Endothelial cell of umbilical vein (primary cell): ENCODE measurements at regions not wholly inside any gene's neighbourhood (a gene's known extent, or its start where the extent isn't known, plus 50 kb on each side); places are given as distances from the start of the nearest gene placed in this dataset.

Experiments
- BruUV-seq: library from RNA; stranded (reverse); fragments of 400-500 nt; replicated peaks from 2 replicates; lab custom pipeline; 2021; lab: Mats Ljungman, UMichigan
- CTCF ChIA-PET: fragments of 300-600, 350-600 bp; sonication (Branson Sonifier 250); formaldehyde crosslinking; loops from one replicate; lab custom pipeline; 2021; ENCODE audit warnings: antibody characterized with exemption, inconsistent platforms; lab: Charles Lee
- POLR2A ChIA-PET: fragments of 300-600, 350-600 bp; sonication (Branson Sonifier 250); formaldehyde crosslinking; loops from one replicate; lab custom pipeline; 2021; ENCODE audit warnings: antibody characterized with exemption, inconsistent platforms; lab: Charles Lee
- DNase-seq: peaks from one replicate; pipeline ENCODE4 v3.0.0-alpha.2; 2011; ENCODE audit warnings: low read depth, low spot score
- FAIRE-seq: peaks from 2 replicates; lab custom pipeline; 2011; peaks lifted over from hg19 to GRCh38; lab: Jason Lieb, UNC
- H2AFZ ChIP-seq: 2 replicates; pipeline ENCODE4 v1.6.0; 2012; ENCODE audit warnings: low read depth, low read length, control low read depth, inconsistent platforms
- H3K27ac ChIP-seq: 2 replicates; pipeline ENCODE4 v1.5.1; 2011; ENCODE audit warnings: low read depth, mild to moderate bottlenecking, control low read depth, low read length, moderate library complexity; ENCODE audit not compliant: insufficient read depth
- H3K27me3 ChIP-seq, 2 experiments: 2 replicates each; pipeline versions ENCODE4 v1.6.0 to v1.6.1; 2011; ENCODE audit warnings: low read length in 2 of 2, mixed read lengths in 1 of 2; ENCODE audit not compliant: control insufficient read depth in 2 of 2, insufficient read depth in 2 of 2
- H3K36me3 ChIP-seq, 2 experiments: 2 replicates in 1 of 2; 3 replicates in 1 of 2; pipeline ENCODE4 v1.5.1; 2011; ENCODE audit warnings: low read length in 2 of 2, mild to moderate bottlenecking in 1 of 2, moderate library complexity in 1 of 2; ENCODE audit not compliant: control insufficient read depth in 2 of 2, insufficient read depth in 2 of 2; ENCODE audit errors: extremely low read depth in 1 of 2
- H3K4me1 ChIP-seq: 3 replicates; pipeline ENCODE4 v1.5.1; 2011; ENCODE audit warnings: mild to moderate bottlenecking, low read length; ENCODE audit not compliant: control insufficient read depth, insufficient read depth; ENCODE audit errors: extremely low read depth
- H3K4me2 ChIP-seq: 2 replicates; pipeline ENCODE4 v1.6.1; 2011; ENCODE audit warnings: low read length, control low read depth, mixed read lengths; ENCODE audit not compliant: insufficient read depth
- H3K4me3 ChIP-seq, 3 experiments: fragments of 200-600 bp in 1 of 3; sonication (generic), shearing (Covaris generic) in 1 of 3; replicated peaks in 1 of 3; 2 replicates each; pipeline ENCODE4 v1.5.1; 2011 to 2016; ENCODE audit warnings: control low read depth in 3 of 3, low read length in 3 of 3, mild to moderate bottlenecking in 2 of 3, inconsistent platforms in 1 of 3, low read depth in 1 of 3, moderate library complexity in 1 of 3; ENCODE audit not compliant: insufficient read depth in 1 of 3
- H3K79me2 ChIP-seq: 2 replicates; pipeline ENCODE4 v1.6.0; 2012; ENCODE audit warnings: low read length, inconsistent platforms; ENCODE audit not compliant: control insufficient read depth, insufficient read depth
- H3K9ac ChIP-seq: replicated peaks from 2 replicates; pipeline ENCODE3; 2011; ENCODE audit warnings: low read length, control low read depth; ENCODE audit not compliant: insufficient read depth; ENCODE audit errors: extremely low read depth
- H3K9me1 ChIP-seq: replicated peaks from 3 replicates; pipeline ENCODE4 v1.6.0; 2011; ENCODE audit warnings: mild to moderate bottlenecking, low read length; ENCODE audit not compliant: control insufficient read depth, insufficient read depth; ENCODE audit errors: extremely low read depth
- H3K9me3 ChIP-seq: replicated peaks from 2 replicates; pipeline ENCODE4 v1.5.1; 2012; ENCODE audit warnings: low read length, inconsistent platforms; ENCODE audit not compliant: control insufficient read depth, insufficient read depth
- H4K20me1 ChIP-seq: replicated peaks from 2 replicates; pipeline ENCODE3; 2011; ENCODE audit warnings: mild to moderate bottlenecking, low read length; ENCODE audit not compliant: control insufficient read depth, insufficient read depth; ENCODE audit errors: extremely low read depth
- CTCF ChIP-seq, 2 donors: IDR thresholded peaks; 1 replicate in 1 of 2; 2 replicates in 1 of 2; pipeline ENCODE4 v1.5.1; 2011; ENCODE audit warnings: low read length in 2 of 2, mild to moderate bottlenecking in 2 of 2, moderate library complexity in 2 of 2, control low read depth in 1 of 2, inconsistent platforms in 1 of 2, low read depth in 1 of 2; ENCODE audit not compliant: insufficient read depth in 1 of 2; ENCODE audit errors: extremely low read depth in 1 of 2
- GATA2 ChIP-seq: IDR thresholded peaks from 2 replicates; pipeline ENCODE4 v1.7.0; 2011; ENCODE audit warnings: low read depth, mild to moderate bottlenecking, moderate library complexity, mixed read lengths, low read length; ENCODE audit not compliant: insufficient read length, insufficient read depth
- JUN ChIP-seq: IDR thresholded peaks from 2 replicates; pipeline ENCODE4 v1.6.1; 2011; ENCODE audit warnings: borderline replicate concordance, low read depth; ENCODE audit not compliant: insufficient read length, insufficient read depth
- MAX ChIP-seq: IDR thresholded peaks from 2 replicates; pipeline ENCODE4 v1.6.1; 2011; ENCODE audit not compliant: insufficient read depth, insufficient read length
- MYC ChIP-seq: IDR thresholded peaks from one replicate; pipeline ENCODE4 v1.6.1; 2011; ENCODE audit warnings: mild to moderate bottlenecking, low read depth, low read length
- POLR2A ChIP-seq: IDR thresholded peaks from 2 replicates; pipeline ENCODE4 v1.6.1; 2012; ENCODE audit warnings: low read depth, mild to moderate bottlenecking, control low read depth, low read length
- POLR2AphosphoS5 ChIP-seq: IDR thresholded peaks from 2 replicates; pipeline ENCODE4 v1.6.1; 2012; ENCODE audit warnings: low read depth, mild to moderate bottlenecking, control low read depth, low read length, moderate library complexity; ENCODE audit not compliant: insufficient read depth
- dilution Hi-C: fragments of 300-500 bp; cut with MboI; formaldehyde crosslinking; loops from one replicate; pipeline ENCODE4 v1.15.0; 2019; ENCODE audit warnings: low sequenced_read_pairs; ENCODE audit not compliant: extremely low pct_ligation_motif_present
- intact Hi-C: fragments of 100-400 bp; cut with micrococcal nuclease; formaldehyde crosslinking; loops from one replicate; pipeline ENCODE4 v1.10.0; 2022

- H3K79me2 ChIP-seq = no peaks in the 10 kb centered on the region
- no peak overlapping the region for H2AFZ ChIP-seq
- H3K9me3 ChIP-seq = peaks cover 2% of the 10 kb centered on the region
- FAIRE-seq (no peak), DNase-seq (no peak)
- TF ChIP-seq POLR2AphosphoS5 = no peak
- no peak for TF ChIP-seq MYC
- TF ChIP-seq CTCF (IDR thresholded peaks at IDR 0.05; ENCODE audit: extremely low read depth in 1 of 2, insufficient read depth in 1 of 2, low read depth in 1 of 2, low read length in 2 of 2) = no peak
- TF ChIP-seq JUN = no peak
- TF ChIP-seq MAX = no peak
- TF ChIP-seq POLR2A = no peak
- H4K20me1 ChIP-seq = no peaks in the 10 kb centered on the region
- POLR2A ChIA-PET = no interaction called here
- CTCF ChIA-PET = no interaction called here
- H3K4me1 ChIP-seq = no peaks in the 10 kb centered on the region
- no peak overlapping the region for H3K4me3 ChIP-seq
- no peak overlapping the region for H3K9ac ChIP-seq
- dilution Hi-C loops = no loop called here
- no peak overlapping the region for H3K27ac ChIP-seq
- intact Hi-C loops = no loop called here
- H3K27me3 ChIP-seq = no peaks in the 10 kb centered on the region
- H3K9me1 ChIP-seq = no peaks in the 10 kb centered on the region
- no TSS peak for BruUV-seq
- H3K36me3 ChIP-seq = no peaks in the 10 kb centered on the region
- H3K4me2 ChIP-seq = no peak overlapping the region
Measured at GRCh38 chr2:5173876-5174535, 518.2 kb upstream of the SOX11 start.

- Histone ChIP-seq H4K20me1 (no peaks in the 10 kb centered on the region), H3K9me3 (peaks cover 2% of the 10 kb centered on the region), H3K4me3 (no peak overlapping the region), H3K4me1 (no peaks in the 10 kb centered on the region), H3K27ac (no peak overlapping the region), H3K27me3 (no peaks in the 10 kb centered on the region), H3K9me1 (no peaks in the 10 kb centered on the region), H3K36me3 (no peaks in the 10 kb centered on the region), H3K4me2 (no peak overlapping the region), H3K79me2 (no peaks in the 10 kb centered on the region), H2AFZ (no peak overlapping the region), H3K9ac (no peak overlapping the region)
- dilution Hi-C loops = no loop called here
- TF ChIP-seq MAX = no peak
- TF ChIP-seq JUN = no peak
- no peak for TF ChIP-seq POLR2AphosphoS5
- no peak for TF ChIP-seq GATA2
- TF ChIP-seq MYC = no peak
- ChIA-PET POLR2A (no interaction called here), CTCF (no interaction called here)
- intact Hi-C loops = no loop called here
- DNase-seq = no peak
- no TSS peak for BruUV-seq
- no peak for FAIRE-seq
Measured at GRCh38 chr2:5175231-5175630, 517.0 kb upstream of the SOX11 start.
